Testis (tissue), 2 donors: ENCODE measurements at regions not wholly inside any gene's neighbourhood (a gene's known extent, or its start where the extent isn't known, plus 50 kb on each side); places are given as distances from the start of the nearest gene placed in this dataset.

ENCODE experiments used
- DNase-seq: peaks from one replicate; pipeline ENCODE4 v3.0.0-alpha.2; 2019
- H3K27ac ChIP-seq, 2 donors: fragments of 200-600 bp; sonication (generic); one replicate each; pipeline ENCODE4 v1.5.1; 2019
- H3K27me3 ChIP-seq: fragments of 200-600 bp; sonication (generic); one replicate; pipeline ENCODE4 v1.5.1; 2019
- H3K36me3 ChIP-seq: fragments of 200-600 bp; sonication (generic); one replicate; pipeline ENCODE4 v1.5.1; 2017; ENCODE audit warnings: low read depth; ENCODE audit errors: missing control alignments
- H3K4me1 ChIP-seq: fragments of 200-600 bp; sonication (generic); one replicate; pipeline ENCODE4 v1.5.1; 2019
- H3K4me3 ChIP-seq, 2 donors: fragments of 200-600 bp; sonication (generic); one replicate each; pipeline ENCODE4 v1.5.1; 2017 to 2019
- H3K9me3 ChIP-seq: fragments of 200-600 bp; sonication (generic); one replicate; pipeline ENCODE4 v1.5.1; 2017
- POLR2A ChIP-seq: fragments of 450-650 bp; IDR thresholded peaks from one replicate; pipeline ENCODE4 v1.6.1; 2017; ENCODE audit warnings: antibody characterized with exemption, mild to moderate bottlenecking, moderate library complexity
- WGBS, 2 donors: methylation state at CpG; one replicate each; pipeline ENCODE4 v1.1.5; 2018; 5-methylcytosine and 5-hydroxymethylcytosine counted together
- intact Hi-C: fragments of 100-400 bp; cut with DNase I; formaldehyde crosslinking; loops from one replicate; pipeline ENCODE4 v1.15.1; 2023; ENCODE audit warnings: low total_unique reads
- TF ChIP-seq, protein P1 (sequence below), 3 experiments: fragments of 450-650 bp in 2 of 3; fragments of 200-600 bp in 1 of 3; sonication (generic) in 1 of 3; IDR thresholded peaks; one replicate each; pipeline ENCODE4 v1.5.1; 2016 to 2019; ENCODE audit warnings: antibody characterized with exemption in 3 of 3, mild to moderate bottlenecking in 2 of 3, moderate library complexity in 1 of 3

DNA sequence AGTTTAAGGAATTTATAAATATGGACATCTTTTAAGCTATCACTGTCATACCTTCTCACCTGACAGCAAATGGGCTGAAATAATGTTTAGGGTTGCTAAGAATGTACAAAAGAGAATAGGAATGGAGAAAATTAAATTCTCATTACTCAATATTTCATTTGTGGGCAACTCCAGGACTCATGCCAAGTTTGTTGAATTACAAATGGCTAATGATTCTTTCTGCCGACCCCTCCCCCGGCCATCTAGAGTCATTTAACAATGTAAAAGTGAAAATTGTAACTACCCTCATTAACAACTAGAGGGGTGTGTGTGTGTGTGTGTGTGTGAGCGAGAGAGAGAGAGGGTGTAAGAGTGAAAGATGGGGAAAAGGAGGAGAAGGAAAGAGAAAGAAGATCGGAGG lies 708.5 kb upstream of the FAM98A start:
- intact Hi-C loops: no loop called here
- DNase-seq: no peak
- H3K4me1 ChIP-seq: no peaks in the 10 kb centered on the region
- TF ChIP-seq, protein P1, sequence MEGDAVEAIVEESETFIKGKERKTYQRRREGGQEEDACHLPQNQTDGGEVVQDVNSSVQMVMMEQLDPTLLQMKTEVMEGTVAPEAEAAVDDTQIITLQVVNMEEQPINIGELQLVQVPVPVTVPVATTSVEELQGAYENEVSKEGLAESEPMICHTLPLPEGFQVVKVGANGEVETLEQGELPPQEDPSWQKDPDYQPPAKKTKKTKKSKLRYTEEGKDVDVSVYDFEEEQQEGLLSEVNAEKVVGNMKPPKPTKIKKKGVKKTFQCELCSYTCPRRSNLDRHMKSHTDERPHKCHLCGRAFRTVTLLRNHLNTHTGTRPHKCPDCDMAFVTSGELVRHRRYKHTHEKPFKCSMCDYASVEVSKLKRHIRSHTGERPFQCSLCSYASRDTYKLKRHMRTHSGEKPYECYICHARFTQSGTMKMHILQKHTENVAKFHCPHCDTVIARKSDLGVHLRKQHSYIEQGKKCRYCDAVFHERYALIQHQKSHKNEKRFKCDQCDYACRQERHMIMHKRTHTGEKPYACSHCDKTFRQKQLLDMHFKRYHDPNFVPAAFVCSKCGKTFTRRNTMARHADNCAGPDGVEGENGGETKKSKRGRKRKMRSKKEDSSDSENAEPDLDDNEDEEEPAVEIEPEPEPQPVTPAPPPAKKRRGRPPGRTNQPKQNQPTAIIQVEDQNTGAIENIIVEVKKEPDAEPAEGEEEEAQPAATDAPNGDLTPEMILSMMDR (IDR thresholded peaks at IDR 0.05): no peak
- TF ChIP-seq POLR2A: no peak
- H3K36me3 ChIP-seq: no peaks in the 10 kb centered on the region
- no peak overlapping the region for H3K27ac ChIP-seq
- 74 to 81% methylated on average over 4 of the region's 4 CpGs for WGBS, 2 donors
- no peaks in the 10 kb centered on the region for H3K27me3 ChIP-seq
- no peaks in the 10 kb centered on the region for H3K9me3 ChIP-seq
- H3K4me3 ChIP-seq: no peak overlapping the region

DNA sequence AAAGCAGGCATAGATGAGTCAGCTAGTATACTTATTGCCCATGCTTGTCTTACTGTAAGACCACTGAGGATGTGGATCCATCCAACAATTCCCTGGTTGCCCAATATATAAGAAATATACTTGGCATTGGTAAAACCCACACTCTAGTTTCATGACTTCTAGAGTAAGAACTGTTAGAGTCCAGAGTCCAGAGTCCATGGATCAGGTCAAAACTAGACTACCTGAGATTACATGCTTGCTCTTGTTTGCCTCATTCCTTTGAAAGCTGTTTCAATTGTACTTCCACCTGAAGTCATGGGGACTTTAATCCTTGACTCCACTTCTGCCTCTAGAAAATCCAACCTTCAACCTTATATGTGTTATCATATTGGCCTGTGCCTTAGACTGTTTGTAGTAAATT lies 707.6 kb upstream of the FAM98A start:
- no peaks in the 10 kb centered on the region for H3K4me1 ChIP-seq
- H3K4me3 ChIP-seq: no peak overlapping the region
- H3K27ac ChIP-seq: no peak overlapping the region
- H3K9me3 ChIP-seq: no peaks in the 10 kb centered on the region
- no peaks in the 10 kb centered on the region for H3K36me3 ChIP-seq
- no peaks in the 10 kb centered on the region for H3K27me3 ChIP-seq
- TF ChIP-seq POLR2A: no peak
- TF ChIP-seq, protein P1 (IDR thresholded peaks at IDR 0.05): no peak
- intact Hi-C loops: no loop called here
- DNase-seq: no peak

DNA sequence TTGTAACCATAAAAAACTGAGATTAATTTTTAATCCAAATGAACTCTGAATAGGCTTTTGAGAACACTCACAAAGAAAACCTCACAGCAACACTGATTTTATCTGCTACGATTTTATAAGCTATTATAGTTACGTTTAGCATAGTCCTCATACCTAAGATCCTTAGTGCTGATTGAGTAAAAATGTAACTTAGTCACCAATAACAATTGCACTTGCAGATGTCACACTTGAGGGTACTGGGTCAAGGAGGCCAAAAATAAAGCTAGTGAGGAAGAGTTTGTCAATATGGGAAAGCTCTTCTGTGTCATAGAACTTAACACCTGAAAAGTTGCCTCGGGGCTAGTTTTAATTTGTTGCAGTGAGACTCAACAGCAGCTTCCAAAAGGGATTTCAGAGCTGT lies 706.5 kb upstream of the FAM98A start:
- Histone ChIP-seq H3K36me3 (no peaks in the 10 kb centered on the region), H3K4me3 (no peak overlapping the region), H3K9me3 (no peaks in the 10 kb centered on the region), H3K27ac (no peak overlapping the region), H3K27me3 (no peaks in the 10 kb centered on the region), H3K4me1 (no peaks in the 10 kb centered on the region)
- no peak for DNase-seq
- WGBS, 2 donors: 69 to 75% methylated on average over 3 of the region's 3 CpGs
- intact Hi-C loops: no loop called here
- TF ChIP-seq POLR2A: no peak
- TF ChIP-seq, protein P1 (IDR thresholded peaks at IDR 0.05): no peak

DNA sequence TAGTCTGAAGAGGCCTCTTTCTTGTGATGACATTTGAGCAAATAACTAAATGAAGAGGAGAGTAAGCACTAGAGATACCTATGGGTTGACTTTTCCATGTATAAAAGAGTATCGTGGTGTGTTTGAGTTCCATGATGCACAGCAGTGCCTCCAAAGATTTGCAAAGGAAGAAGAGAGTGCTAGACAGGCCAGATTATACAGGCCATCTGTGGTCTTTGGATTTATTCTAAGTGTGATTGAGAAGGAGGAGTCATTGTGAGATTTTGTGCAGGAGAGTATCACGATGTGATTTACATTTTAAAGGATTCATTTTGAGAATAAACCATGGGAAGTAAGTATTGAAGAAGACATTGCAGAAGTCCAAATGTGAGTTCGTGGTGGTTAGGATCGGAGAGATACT lies 695.9 kb upstream of the FAM98A start:
- TF ChIP-seq, protein P1 (IDR thresholded peaks at IDR 0.05): no peak
- TF ChIP-seq POLR2A: no peak
- H3K27ac ChIP-seq: no peak overlapping the region
- H3K9me3 ChIP-seq: no peaks in the 10 kb centered on the region
- H3K27me3 ChIP-seq: no peaks in the 10 kb centered on the region
- intact Hi-C loops: no loop called here
- H3K36me3 ChIP-seq: no peaks in the 10 kb centered on the region
- no peak overlapping the region for H3K4me3 ChIP-seq
- no peak for DNase-seq
- 88 to 90% methylated on average over 4 of the region's 4 CpGs for WGBS, 2 donors
- no peaks in the 10 kb centered on the region for H3K4me1 ChIP-seq

DNA sequence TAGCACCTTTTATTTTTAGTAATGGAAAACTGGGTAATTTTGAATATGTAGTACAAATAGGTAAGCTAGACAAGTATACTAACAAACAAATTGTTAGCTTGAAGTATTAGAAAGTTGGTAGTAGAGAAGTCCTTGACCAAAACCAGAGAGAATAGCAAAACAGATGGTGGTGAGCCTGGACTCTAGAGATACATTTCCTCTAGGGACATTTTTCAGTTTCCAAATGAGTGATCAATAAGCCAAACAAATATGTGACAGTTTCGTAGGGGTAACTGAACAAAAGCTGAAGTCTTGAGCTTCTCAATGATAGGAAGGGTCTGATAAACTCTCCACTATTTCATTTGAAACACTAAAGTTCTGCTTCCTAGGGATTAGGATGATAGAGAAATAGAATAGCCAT lies 692.0 kb upstream of the FAM98A start:
- 71 to 92% methylated on average over 1 of the region's 1 CpG for WGBS, 2 donors
- no peak overlapping the region for H3K4me3 ChIP-seq
- no peak for DNase-seq
- no peaks in the 10 kb centered on the region for H3K27me3 ChIP-seq
- H3K36me3 ChIP-seq: no peaks in the 10 kb centered on the region
- intact Hi-C loops: no loop called here
- no peak for TF ChIP-seq POLR2A
- TF ChIP-seq, protein P1 (IDR thresholded peaks at IDR 0.05): no peak
- no peaks in the 10 kb centered on the region for H3K4me1 ChIP-seq
- no peak overlapping the region for H3K27ac ChIP-seq
- no peaks in the 10 kb centered on the region for H3K9me3 ChIP-seq
